ENCODE measurements at regions not wholly inside any gene's neighbourhood (a gene's known extent, or its start where the extent isn't known, plus 50 kb on each side); places are given as distances from the start of the nearest gene placed in this dataset.

- ChIA-PET CTCF (no interaction called here), POLR2A (no interaction called here)
- intact Hi-C loops (cut with micrococcal nuclease; ENCODE audit: unreplicated experiment) (no loop called here), in situ Hi-C loops (cut with HindIII; ENCODE audit: low pct_unique_long_range_greater_than_20kb, low sequenced_read_pairs) (no loop called here)
- Histone ChIP-seq H3K36me3 (ENCODE audit: control insufficient read depth, insufficient read depth, low read length) (no peaks in the 10 kb centered on the region), H3K4me1 (ENCODE audit: control insufficient read depth, insufficient read depth, low read length) (no peaks in the 10 kb centered on the region), H3K27ac (ENCODE audit: low read length) (no peak overlapping the region), H3K4me3 (ENCODE audit: low read depth in 2 of 2, low read length in 2 of 2) (no peak overlapping the region), H3K9me3 (ENCODE audit: control insufficient read depth, insufficient read depth, low read depth, low read length) (no peaks in the 10 kb centered on the region), H3K27me3 (ENCODE audit: control insufficient read depth, insufficient read depth, low read length) (no peaks in the 10 kb centered on the region)
- BruUV-seq (replicated peaks), result no TSS peak
- TF ChIP-seq REST (IDR thresholded peaks at IDR 0.05; ENCODE audit: insufficient read depth in 1 of 2, low read depth in 2 of 2, low read length in 1 of 2), result no peak
- no peak for TF ChIP-seq TCF7L2 (IDR thresholded peaks at IDR 0.05; ENCODE audit: low read depth, low read length)
- no peak for TF ChIP-seq POLR2AphosphoS5 (IDR thresholded peaks at IDR 0.05; ENCODE audit: low read depth, low read length)
- no peak for TF ChIP-seq SIN3A (IDR thresholded peaks at IDR 0.05; ENCODE audit: borderline replicate concordance, insufficient read depth, low read depth, low read length)
- no peak for TF ChIP-seq CTCF (IDR thresholded peaks at IDR 0.05)
- ATAC-seq (no peak), DNase-seq (ENCODE audit: low read depth, low spot score) (no peak)
Measured at GRCh38 chr13:111968336-111969010, 98.5 kb upstream of the SOX1 start.

GRCh38 chr13:111969551-111970135, 97.3 kb upstream of the SOX1 start:
- Histone ChIP-seq H3K4me3 (ENCODE audit: low read depth in 2 of 2, low read length in 2 of 2) (no peak overlapping the region), H3K4me1 (ENCODE audit: control insufficient read depth, insufficient read depth, low read length) (no peaks in the 10 kb centered on the region), H3K27me3 (ENCODE audit: control insufficient read depth, insufficient read depth, low read length) (no peaks in the 10 kb centered on the region), H3K36me3 (ENCODE audit: control insufficient read depth, insufficient read depth, low read length) (no peaks in the 10 kb centered on the region), H3K27ac (ENCODE audit: low read length) (no peak overlapping the region), H3K9me3 (ENCODE audit: control insufficient read depth, insufficient read depth, low read depth, low read length) (no peaks in the 10 kb centered on the region)
- no peak for ATAC-seq
- CTCF ChIA-PET, result no interaction called here
- POLR2A ChIA-PET, result no interaction called here
- BruUV-seq (replicated peaks), result no TSS peak
- TF ChIP-seq REST (IDR thresholded peaks at IDR 0.05; ENCODE audit: insufficient read depth in 1 of 2, low read depth in 2 of 2, low read length in 1 of 2), result no peak
- TF ChIP-seq TCF7L2 (IDR thresholded peaks at IDR 0.05; ENCODE audit: low read depth, low read length), result no peak
- TF ChIP-seq SIN3A (IDR thresholded peaks at IDR 0.05; ENCODE audit: borderline replicate concordance, insufficient read depth, low read depth, low read length), result no peak
- no peak for TF ChIP-seq CTCF (IDR thresholded peaks at IDR 0.05)
- TF ChIP-seq POLR2AphosphoS5 (IDR thresholded peaks at IDR 0.05; ENCODE audit: low read depth, low read length), result no peak
- in situ Hi-C loops (cut with HindIII; ENCODE audit: low pct_unique_long_range_greater_than_20kb, low sequenced_read_pairs), result no loop called here
- intact Hi-C loops (cut with micrococcal nuclease; ENCODE audit: unreplicated experiment), result no loop called here
- no peak for DNase-seq (ENCODE audit: low read depth, low spot score)
